ENCODE measurements at regions not wholly inside any gene's neighbourhood (a gene's known extent, or its start where the extent isn't known, plus 50 kb on each side); places are given as distances from the start of the nearest gene placed in this dataset.

DNA sequence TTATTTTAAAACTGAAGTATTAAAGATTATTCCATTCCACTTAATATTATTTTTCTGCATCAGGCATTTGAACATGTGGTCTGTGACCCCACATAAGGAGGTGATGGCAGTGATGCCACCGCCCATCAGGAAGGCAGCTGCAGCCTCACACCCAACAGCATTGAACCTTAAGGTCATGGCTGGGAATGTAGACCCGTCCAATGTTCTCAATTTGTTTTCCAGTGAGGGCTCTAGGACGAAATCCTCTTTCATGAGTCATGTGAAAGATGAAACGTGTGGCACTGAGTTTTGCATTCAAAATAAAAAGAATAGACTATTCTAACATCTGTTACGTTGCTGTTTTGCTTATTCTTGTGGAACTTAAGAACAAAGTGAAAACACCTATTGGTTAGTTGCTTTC lies 74.5 kb upstream of the ANKRD10 start:
- POLR2A ChIA-PET, result no interaction called here
- Mint-ChIP-seq H3K9me3 (no peaks in the 10 kb centered on the region), H3K27ac (no peak overlapping the region), H3K4me1 (peaks cover 14% of the 10 kb centered on the region), H3K27me3 (ENCODE audit: low read depth) (peaks cover 4% of the 10 kb centered on the region; the same call in 1 of the 2 replicates), H3K4me3 (no peak overlapping the region), H3K36me3 (no peaks in the 10 kb centered on the region)
- CTCF ChIA-PET, result interaction anchor here (1.0 kb wide), 1 partner anchor 345 kb away, joined by 3 read pairs; no protein-coding TSS in a partner anchor
- TF ChIP-seq AFF4 (CRISPR knock-in tag; IDR thresholded peaks at IDR 0.05; ENCODE audit: borderline replicate concordance) (no peak), TEAD1 (CRISPR knock-in tag; IDR thresholded peaks at IDR 0.05) (no peak), OVOL2 (CRISPR knock-in tag; IDR thresholded peaks at IDR 0.05; ENCODE audit: borderline replicate concordance) (no peak), AR (CRISPR knock-in tag; IDR thresholded peaks at IDR 0.05) (no peak), STAT6 (CRISPR knock-in tag; conservative IDR thresholded peaks at IDR 0.05; ENCODE audit: low read depth) (no peak), ZNF512 (CRISPR knock-in tag; IDR thresholded peaks at IDR 0.05; ENCODE audit: borderline replicate concordance) (no peak), GRHL2 (CRISPR knock-in tag; IDR thresholded peaks at IDR 0.05; ENCODE audit: insufficient replicate concordance, severe bottlenecking) (no peak), KAT7 (CRISPR knock-in tag; IDR thresholded peaks at IDR 0.05; ENCODE audit: borderline replicate concordance) (no peak), ATF2 (CRISPR knock-in tag; IDR thresholded peaks at IDR 0.05; ENCODE audit: borderline replicate concordance, low read depth) (no peak), PRRX2 (CRISPR knock-in tag; IDR thresholded peaks at IDR 0.05) (no peak), NFYB (CRISPR knock-in tag; conservative IDR thresholded peaks at IDR 0.05; ENCODE audit: low read depth) (no peak), TP53 (CRISPR knock-in tag; IDR thresholded peaks at IDR 0.05) (no peak), ZNF121 (CRISPR knock-in tag; IDR thresholded peaks at IDR 0.05) (no peak)
- TF ChIP-seq, protein P1, sequence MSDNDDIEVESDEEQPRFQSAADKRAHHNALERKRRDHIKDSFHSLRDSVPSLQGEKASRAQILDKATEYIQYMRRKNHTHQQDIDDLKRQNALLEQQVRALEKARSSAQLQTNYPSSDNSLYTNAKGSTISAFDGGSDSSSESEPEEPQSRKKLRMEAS (CRISPR knock-in tag; IDR thresholded peaks at IDR 0.05), result no peak
- TF ChIP-seq, protein P2, sequence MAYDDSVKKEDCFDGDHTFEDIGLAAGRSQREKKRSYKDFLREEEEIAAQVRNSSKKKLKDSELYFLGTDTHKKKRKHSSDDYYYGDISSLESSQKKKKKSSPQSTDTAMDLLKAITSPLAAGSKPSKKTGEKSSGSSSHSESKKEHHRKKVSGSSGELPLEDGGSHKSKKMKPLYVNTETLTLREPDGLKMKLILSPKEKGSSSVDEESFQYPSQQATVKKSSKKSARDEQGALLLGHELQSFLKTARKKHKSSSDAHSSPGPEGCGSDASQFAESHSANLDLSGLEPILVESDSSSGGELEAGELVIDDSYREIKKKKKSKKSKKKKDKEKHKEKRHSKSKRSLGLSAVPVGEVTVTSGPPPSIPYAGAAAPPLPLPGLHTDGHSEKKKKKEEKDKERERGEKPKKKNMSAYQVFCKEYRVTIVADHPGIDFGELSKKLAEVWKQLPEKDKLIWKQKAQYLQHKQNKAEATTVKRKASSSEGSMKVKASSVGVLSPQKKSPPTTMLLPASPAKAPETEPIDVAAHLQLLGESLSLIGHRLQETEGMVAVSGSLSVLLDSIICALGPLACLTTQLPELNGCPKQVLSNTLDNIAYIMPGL (CRISPR knock-in tag; IDR thresholded peaks at IDR 0.05), result no peak
- TF ChIP-seq, protein P3, sequence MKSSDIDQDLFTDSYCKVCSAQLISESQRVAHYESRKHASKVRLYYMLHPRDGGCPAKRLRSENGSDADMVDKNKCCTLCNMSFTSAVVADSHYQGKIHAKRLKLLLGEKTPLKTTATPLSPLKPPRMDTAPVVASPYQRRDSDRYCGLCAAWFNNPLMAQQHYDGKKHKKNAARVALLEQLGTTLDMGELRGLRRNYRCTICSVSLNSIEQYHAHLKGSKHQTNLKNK (CRISPR knock-in tag; IDR thresholded peaks at IDR 0.05), result no peak
- TF ChIP-seq, protein P4, sequence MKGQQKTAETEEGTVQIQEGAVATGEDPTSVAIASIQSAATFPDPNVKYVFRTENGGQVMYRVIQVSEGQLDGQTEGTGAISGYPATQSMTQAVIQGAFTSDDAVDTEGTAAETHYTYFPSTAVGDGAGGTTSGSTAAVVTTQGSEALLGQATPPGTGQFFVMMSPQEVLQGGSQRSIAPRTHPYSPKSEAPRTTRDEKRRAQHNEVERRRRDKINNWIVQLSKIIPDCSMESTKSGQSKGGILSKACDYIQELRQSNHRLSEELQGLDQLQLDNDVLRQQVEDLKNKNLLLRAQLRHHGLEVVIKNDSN (CRISPR knock-in tag; IDR thresholded peaks at IDR 0.05), result no peak
- TF ChIP-seq, protein P5, sequence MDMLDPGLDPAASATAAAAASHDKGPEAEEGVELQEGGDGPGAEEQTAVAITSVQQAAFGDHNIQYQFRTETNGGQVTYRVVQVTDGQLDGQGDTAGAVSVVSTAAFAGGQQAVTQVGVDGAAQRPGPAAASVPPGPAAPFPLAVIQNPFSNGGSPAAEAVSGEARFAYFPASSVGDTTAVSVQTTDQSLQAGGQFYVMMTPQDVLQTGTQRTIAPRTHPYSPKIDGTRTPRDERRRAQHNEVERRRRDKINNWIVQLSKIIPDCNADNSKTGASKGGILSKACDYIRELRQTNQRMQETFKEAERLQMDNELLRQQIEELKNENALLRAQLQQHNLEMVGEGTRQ (CRISPR knock-in tag; IDR thresholded peaks at IDR 0.05), result no peak
- DNase-seq (ENCODE audit: low spot score), result no peak
- no peak for ATAC-seq
